Brain microvascular endothelial cell (primary cell): ENCODE measurements at regions not wholly inside any gene's neighbourhood (a gene's known extent, or its start where the extent isn't known, plus 50 kb on each side); places are given as distances from the start of the nearest gene placed in this dataset.
A peak's percentile ranks its signal among the peaks of the same experiment; 100 is the strongest.

Source experiments
- DNase-seq: peaks from one replicate; pipeline ENCODE4 v3.0.0-alpha.2; 2020
- H3K27ac ChIP-seq: fragments of 250-450 bp; sonication (Bioruptor Pico); 2 replicates; pipeline ENCODE4 v1.5.1; 2020; ENCODE audit warnings: mild to moderate bottlenecking, moderate library complexity
- H3K27me3 ChIP-seq: fragments of 250-450 bp; sonication (Bioruptor Pico); replicated peaks from 2 replicates; pipeline ENCODE4 v1.5.1; 2020; ENCODE audit warnings: mild to moderate bottlenecking
- H3K36me3 ChIP-seq: fragments of 250-450 bp; sonication (Bioruptor Pico); replicated peaks from 2 replicates; pipeline ENCODE4 v1.5.1; 2020; ENCODE audit warnings: mild to moderate bottlenecking
- H3K4me3 ChIP-seq: 2 replicates; pipeline ENCODE4 v1.5.1; 2011; ENCODE audit warnings: low read depth, mild to moderate bottlenecking, control low read depth, low read length, moderate library complexity
- CTCF ChIP-seq: IDR thresholded peaks from 2 replicates; pipeline ENCODE4 v1.5.1; 2011; ENCODE audit warnings: low read depth, mild to moderate bottlenecking, moderate library complexity, low read length, control low read depth, inconsistent platforms; ENCODE audit errors: missing control alignments
- in situ Hi-C: cut with HindIII; loops from 2 replicates; pipeline ENCODE4 v1.10.0; 2017; ENCODE audit warnings: low sequenced_read_pairs, low pct_ligation_motif_present

- DNase-seq = no peak
- no peak overlapping the region for H3K27ac ChIP-seq
- in situ Hi-C loops = no loop called here
- TF ChIP-seq CTCF = no peak
- H3K36me3 ChIP-seq = no peaks in the 10 kb centered on the region
- no peaks in the 10 kb centered on the region for H3K27me3 ChIP-seq
- H3K4me3 ChIP-seq = no peak overlapping the region
Measured at GRCh38 chr6:56904068-56904467, 50.8 kb upstream of the BEND6 start.

- H3K27ac ChIP-seq = no peak overlapping the region
- no peaks in the 10 kb centered on the region for H3K27me3 ChIP-seq
- TF ChIP-seq CTCF = peak; percentile 53
- DNase-seq = peak; percentile 18
- H3K4me3 ChIP-seq = no peak overlapping the region
- in situ Hi-C loops = no loop called here
- H3K36me3 ChIP-seq = no peaks in the 10 kb centered on the region
Measured at GRCh38 chr6:56902641-56903464, 52.1 kb upstream of the BEND6 start.

- Histone ChIP-seq H3K27me3 (no peaks in the 10 kb centered on the region), H3K27ac (no peak overlapping the region), H3K36me3 (no peaks in the 10 kb centered on the region), H3K4me3 (no peak overlapping the region)
- DNase-seq = no peak
- no peak for TF ChIP-seq CTCF
- in situ Hi-C loops = no loop called here
Measured at GRCh38 chr6:56900784-56901183, 54.1 kb upstream of the BEND6 start.

- no peak for DNase-seq
- no peak for TF ChIP-seq CTCF
- H3K27me3 ChIP-seq = no peaks in the 10 kb centered on the region
- in situ Hi-C loops = no loop called here
- H3K36me3 ChIP-seq = no peaks in the 10 kb centered on the region
- no peak overlapping the region for H3K4me3 ChIP-seq
- H3K27ac ChIP-seq = no peak overlapping the region
Measured at GRCh38 chr6:56899753-56900152, 55.2 kb upstream of the BEND6 start.

- in situ Hi-C loops = no loop called here
- Histone ChIP-seq H3K27me3 (no peaks in the 10 kb centered on the region), H3K27ac (no peak overlapping the region), H3K36me3 (no peaks in the 10 kb centered on the region), H3K4me3 (no peak overlapping the region)
- no peak for TF ChIP-seq CTCF
- no peak for DNase-seq
Measured at GRCh38 chr6:56899311-56899710, 55.6 kb upstream of the BEND6 start.
